ENCODE measurements at regions not wholly inside any gene's neighbourhood (a gene's known extent, or its start where the extent isn't known, plus 50 kb on each side); places are given as distances from the start of the nearest gene placed in this dataset.
"Not testable (repeated sequence)": the region's sequence is repeated elsewhere in the genome, so short reads cannot be mapped to it uniquely, and the experiment has no call there.

DNA sequence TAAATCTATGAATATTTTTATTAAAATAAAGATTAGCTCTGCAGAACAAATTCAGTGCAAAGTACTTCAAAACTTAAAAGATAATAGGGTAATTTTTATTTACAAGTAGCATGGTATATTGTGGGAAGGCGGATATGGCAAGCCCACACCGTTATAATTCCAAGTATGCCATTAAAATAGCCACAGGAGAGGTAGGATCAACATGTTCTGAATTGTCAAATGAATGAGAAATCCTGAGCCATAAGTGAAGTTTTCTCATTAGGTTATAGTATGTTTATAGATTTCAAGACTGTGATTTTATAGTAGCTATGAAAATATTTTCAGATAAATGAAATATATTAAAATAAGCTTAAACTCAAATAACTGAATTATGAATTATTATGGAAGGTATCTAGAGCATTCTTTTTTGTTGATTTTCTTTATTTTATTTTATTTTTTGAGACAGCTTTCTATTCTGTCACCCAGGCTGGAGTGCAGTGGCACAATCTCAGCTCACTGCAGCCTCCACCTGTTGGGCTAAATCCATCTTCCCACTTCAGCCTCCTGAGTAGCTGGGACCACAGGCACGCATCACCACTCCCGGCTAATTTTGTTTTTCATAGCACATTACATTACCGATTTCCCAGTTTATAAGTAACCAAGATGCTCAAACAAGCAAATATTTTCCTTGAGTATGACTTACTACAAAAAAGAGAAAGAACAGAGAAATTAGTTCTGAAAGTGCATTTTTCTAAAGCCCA is 956.6 kb downstream of the GATA3 start:
- DNase-seq (ENCODE audit: low read depth in 1 of 2, low spot score in 1 of 2): no peak

DNA sequence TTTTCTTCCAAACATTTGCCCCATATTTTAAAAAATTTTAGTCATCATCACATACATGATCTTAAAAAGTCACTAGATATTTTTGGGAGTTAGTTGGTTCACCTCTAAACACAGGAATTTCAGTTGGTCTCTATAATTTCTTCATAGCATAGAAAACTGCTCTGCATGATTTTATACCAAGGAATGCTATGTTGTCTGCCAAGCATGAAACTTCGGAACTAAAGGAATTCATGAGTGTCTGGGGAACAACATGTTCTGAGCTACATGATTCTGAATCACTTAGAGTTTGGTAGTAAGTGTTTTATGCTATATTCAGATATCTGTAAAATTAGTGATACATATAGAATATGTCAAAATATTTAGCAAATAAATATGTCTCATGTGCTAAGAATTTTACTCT is 957.8 kb downstream of the GATA3 start:
- DNase-seq (ENCODE audit: low read depth in 1 of 2, low spot score in 1 of 2): no peak

DNA sequence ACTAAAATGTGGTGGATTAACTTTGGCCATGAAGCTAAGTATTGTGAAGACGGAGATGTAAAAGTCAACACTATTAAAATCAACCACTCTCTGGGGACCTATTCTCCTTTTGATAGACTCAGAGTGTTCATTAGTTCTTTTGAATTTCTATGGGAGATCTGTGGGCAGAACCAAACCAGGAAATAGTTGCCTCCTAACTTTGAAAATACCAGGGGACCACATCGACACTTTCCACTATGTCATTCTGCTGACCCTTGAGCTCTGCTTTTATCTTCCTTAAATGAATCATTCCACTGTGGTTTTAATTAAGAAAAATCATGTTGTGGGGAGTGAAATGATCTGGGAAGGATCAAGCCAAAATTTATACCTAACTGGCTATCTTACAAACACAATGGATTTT is 960.5 kb downstream of the GATA3 start:
- no peak for DNase-seq (ENCODE audit: low read depth in 1 of 2, low spot score in 1 of 2)

DNA sequence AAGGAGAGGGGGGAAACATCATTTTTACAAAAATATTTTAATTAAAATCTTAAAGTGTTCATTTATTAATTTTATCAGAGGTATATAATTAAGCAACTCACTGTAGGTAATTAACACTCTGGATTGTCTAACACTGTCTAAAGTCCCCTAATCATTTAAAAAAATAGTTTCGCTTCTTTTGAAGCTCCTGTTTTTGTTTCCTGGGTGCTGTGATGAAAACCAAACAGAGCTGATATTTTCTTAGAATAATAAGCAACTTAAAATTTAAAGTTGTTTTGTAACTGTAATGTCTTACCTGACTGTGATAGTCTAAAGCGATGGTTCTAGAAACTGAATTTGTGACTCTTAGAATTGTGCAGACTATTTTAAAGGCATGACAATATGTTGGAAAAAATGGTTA is 961.0 kb downstream of the GATA3 start:
- no peak for DNase-seq (ENCODE audit: low read depth in 1 of 2, low spot score in 1 of 2)

DNA sequence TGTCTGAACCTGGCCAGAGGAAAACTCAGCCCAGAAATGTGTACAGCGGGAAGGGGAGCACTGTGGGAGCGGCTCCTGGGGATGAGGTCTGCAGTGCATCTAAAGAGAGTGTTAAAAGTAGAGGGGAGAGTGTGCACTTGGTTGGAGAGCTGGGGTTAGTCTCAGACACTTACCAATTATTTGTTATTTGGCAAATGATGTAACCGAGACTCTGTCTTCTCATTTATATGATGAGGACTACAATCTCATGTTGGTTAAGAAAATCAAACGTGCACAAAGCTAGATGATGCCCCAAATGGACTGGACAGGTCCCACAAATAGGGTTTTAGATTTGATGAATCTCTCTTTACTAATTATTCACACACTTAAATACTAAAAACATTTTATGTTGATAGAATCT is 962.4 kb downstream of the GATA3 start:
- no peak for DNase-seq (ENCODE audit: low read depth in 1 of 2, low spot score in 1 of 2)

DNA sequence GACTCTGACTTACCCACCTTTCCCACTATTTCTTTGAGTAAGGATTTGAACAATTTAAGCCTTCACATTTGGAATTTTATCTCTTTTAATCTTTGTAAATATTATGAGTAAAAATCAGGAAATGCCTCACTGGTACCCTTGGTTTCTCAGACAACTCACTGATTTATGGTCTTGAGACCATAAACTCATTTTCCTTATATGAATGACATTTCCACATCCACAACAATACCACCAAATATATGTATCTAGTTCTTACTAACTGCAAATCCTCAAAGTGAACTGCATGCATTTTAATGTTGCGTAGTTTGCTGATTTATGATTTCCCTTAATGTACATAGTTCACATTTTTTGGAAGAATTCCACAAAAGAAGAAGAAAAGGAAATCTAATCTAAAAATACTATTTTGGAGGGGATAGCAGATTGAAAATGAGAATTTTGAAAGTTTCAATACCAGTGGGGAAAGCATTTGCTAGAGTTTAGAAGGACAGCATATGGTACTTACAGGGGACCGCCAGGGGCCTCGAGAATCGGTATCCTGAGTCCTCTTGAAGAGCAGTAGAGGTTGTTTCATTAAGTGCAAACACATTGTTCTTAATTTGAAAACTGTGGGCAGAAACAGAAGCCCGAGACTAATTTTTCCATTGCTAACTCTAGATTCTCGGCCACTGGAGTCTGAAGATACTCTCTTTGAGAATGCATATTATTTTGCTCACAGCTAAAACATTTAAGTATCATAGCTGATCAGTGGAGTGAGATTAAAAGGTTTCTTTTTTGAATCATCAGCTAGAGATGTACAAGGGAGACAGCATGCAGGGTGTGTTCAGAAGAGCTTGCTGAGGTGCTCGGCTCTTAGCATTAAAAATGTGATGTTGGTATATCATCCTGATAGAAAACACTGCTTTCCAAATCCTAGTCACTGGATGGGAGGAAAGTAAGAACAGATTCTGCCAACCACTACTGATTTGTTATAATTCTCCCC is 964.0 kb downstream of the GATA3 start:
- DNase-seq (ENCODE audit: low read depth in 1 of 2, low spot score in 1 of 2): no peak

DNA sequence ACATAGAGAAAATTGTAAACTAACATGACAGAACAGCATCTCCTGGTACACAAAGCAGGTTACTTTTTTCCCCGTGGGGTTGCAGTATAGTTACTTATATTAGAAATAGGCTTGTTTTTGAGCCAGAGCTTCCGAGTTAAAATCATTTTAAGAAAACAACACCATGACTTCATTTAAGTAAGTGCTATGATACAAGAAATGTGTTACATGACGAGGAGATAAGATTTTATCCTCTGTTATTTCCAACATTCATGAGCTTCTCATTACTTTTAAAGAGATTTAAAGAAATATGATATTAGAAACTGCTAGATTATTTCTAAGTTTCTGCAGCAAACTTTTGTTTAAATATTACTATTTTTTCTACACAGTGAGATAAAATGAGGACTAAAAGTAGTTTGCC is 968.7 kb downstream of the GATA3 start:
- no peak for DNase-seq (ENCODE audit: low read depth in 1 of 2, low spot score in 1 of 2)

DNA sequence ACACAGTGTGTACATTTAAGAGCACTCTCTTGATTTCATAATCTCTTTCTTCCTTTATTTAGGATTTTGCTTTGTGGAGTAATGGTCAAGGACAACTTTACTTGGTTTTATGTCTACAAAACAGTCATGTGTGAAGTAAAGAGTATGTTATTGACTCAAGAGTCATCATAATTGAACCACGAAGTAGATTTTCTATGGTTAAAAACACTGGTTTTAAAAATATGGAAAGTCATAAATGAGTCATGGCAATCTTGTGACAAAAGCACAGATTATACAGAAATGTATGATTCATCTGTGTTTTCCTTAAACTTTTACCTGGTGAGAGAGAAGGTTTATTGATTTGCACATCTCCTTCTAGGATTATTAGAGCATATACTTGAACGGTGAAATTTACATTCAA is 969.7 kb downstream of the GATA3 start:
- DNase-seq (ENCODE audit: low read depth in 1 of 2, low spot score in 1 of 2): no peak

DNA sequence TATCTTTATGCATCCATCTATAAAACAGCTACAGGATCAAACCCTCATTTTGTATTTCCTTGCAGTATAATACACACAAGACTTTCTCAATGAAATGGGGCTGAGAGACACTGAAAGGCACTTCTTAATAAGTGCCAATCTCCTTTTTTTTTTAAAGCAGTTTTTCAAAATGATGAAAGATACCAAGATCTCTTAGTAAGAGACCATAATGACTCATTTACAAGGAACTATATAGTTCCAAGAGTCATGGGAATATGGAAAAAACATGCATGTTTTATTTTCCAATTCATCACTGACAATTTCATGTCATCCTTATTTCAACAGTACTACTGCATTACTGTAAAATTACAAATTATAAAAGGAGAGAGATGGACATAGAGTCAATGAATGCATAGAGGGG is 973.7 kb downstream of the GATA3 start:
- no peak for DNase-seq (ENCODE audit: low read depth in 1 of 2, low spot score in 1 of 2)

DNA sequence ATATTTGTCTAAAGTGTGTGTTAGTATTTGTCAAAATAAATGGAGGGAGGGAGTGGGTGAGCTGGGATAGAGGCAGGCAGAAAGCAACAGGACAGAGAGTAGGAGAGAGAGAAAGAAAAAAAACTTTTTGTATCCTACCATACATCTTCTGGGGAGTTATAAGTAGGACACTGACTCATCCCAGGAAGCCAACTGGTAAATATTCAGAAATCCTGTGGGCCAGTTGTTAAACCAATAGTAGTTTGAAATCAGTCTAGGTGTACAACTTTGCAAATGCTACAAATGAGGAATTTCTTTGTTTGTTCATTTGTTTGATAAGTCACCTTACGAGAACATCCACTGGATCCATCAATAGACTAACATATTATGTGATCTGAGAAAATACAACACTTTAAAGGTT is 980.9 kb downstream of the GATA3 start:
- DNase-seq (ENCODE audit: low read depth in 1 of 2, low spot score in 1 of 2): no peak

DNA sequence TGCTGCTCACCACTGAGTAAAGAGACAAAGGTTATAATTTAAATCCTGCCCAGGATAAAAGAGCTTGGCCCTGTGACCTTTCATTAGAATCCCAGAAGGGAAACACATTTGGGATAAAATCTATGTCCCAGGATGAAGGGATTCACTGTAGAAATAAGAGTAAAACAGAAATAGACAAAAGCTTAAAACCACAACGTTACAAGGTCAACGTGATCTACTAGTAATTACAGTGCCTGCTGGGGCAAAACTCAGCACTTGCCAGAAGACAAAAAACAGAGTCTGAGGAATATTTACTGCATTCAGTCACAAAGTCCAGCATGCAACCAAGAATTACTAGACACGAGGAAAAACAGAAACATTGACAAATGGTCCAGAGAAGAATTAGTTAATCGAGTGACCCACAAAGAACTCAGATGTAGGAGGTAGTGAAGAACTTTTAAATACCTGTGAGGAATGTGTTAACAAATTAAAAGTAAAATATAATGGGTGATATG is 982.3 kb downstream of the GATA3 start:
- no peak for DNase-seq (ENCODE audit: low read depth in 1 of 2, low spot score in 1 of 2)

DNA sequence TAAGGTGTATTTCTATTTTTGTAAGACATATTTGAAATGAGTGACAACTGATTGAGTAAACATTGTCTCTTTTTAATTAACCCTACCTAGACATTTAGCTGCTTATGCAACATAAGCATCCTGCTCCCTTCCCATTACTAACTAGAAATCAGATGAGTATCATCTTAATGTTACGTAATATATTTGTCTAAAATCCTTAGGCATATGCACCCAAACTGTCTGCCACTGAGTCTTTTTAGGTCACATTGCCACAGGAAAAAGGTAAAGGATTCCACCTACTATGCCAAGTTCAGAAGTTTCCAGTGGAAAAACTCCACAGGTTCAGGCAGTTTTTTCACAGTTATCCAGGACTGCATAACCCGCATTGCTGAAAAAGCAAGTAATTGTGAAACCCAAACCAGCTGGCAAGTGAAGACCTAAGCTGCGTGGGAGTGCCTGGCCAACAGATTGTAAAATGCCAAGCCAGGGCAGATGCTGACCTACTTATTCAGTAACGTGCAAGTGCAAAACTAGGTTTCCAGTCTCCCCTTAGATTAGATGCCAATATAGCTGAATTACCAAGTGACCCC is 983.7 kb downstream of the GATA3 start:
- DNase-seq (ENCODE audit: low read depth in 1 of 2, low spot score in 1 of 2): no peak

DNA sequence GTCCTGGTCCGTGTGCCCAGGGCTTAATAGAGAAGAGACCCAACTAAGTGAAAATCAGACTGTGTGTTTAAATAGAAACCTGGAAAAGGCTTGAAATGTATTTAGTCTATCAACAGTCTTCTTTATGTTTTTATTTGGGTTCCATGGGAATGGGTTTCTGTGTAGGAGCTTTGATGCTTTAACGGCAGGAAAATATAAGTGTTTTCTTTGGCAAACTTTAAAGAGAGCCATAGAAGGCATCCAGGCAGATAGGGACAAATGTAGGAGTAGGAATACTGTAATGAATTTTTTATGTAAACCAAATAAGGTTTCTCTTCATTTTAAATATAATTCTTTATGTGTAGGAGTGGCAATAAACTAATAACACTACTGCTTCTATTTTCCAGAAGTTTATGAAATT is 989.0 kb downstream of the GATA3 start:
- no peak for DNase-seq (ENCODE audit: low read depth in 1 of 2, low spot score in 1 of 2)

DNA sequence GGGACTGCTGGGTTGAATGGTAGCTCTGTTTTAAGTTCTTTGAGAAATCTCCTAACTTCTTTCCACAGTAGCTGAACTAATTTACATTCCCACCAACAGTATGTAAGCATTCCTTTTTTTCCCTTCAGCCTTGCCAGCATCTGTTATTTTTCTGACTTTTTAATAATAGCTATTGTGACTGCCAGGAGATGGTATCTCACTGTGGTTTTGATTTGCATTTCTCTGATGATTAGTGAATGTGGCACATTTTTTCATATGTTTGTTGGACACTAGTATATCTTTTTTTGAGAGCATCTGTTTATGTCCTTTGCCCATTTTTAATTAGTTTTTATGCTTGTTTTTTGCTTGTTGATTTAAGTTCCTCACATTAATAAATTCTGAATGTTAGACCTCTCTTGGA is 990.8 kb downstream of the GATA3 start:
- DNase-seq (ENCODE audit: low read depth in 1 of 2, low spot score in 1 of 2): no peak

DNA sequence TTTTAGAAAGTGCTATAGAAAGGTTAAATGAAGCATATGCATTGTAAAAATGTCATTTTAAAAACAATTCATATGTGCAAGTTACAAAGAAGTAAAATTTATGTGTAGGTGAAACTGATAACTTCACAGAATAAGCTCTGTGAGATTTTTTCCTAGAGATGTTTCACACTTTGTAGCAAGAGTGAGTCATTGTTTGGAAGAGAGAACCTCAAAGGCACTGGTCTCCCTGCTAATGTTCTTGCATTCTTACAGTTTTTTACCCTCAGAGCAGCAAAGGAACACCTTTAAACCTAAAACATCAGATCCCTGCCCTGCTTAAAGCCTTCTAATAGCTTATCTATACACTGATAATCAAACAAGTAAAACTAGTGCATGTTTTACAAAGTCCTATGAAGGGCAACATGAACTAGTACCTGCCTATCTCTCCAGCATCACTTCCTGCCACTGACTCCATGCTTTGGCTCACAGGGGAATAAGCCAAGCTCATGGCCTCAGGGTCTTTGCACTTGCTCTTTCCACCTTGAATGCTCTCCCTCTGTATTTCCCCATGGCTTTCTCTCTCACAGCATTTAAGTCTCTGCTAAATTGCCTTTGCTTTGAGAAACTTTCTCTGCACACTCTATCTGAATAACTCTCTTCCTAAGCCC is 997.0 kb downstream of the GATA3 start:
- no peak for DNase-seq (ENCODE audit: low read depth in 1 of 2, low spot score in 1 of 2)

DNA sequence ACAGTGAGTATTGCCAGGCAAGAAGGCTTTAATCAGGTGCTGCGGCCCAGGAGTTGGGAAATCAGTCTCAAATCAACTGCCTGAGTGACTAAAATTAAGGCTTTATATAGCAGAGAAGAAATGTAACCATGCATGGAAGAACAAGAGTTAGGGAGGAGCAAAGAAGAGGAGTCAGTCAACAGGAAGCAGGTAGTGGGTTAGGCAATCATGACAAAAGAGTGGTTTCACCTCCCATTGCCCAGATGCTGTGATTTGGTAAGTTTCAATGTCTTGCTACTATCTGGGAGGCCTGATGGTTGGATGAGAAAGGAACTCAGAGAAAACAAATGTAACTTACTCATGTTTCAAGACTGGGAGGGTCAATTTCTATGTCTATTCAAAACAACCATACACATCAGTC is 998.3 kb downstream of the GATA3 start:
- no peak for DNase-seq (ENCODE audit: low read depth in 1 of 2, low spot score in 1 of 2)

DNA sequence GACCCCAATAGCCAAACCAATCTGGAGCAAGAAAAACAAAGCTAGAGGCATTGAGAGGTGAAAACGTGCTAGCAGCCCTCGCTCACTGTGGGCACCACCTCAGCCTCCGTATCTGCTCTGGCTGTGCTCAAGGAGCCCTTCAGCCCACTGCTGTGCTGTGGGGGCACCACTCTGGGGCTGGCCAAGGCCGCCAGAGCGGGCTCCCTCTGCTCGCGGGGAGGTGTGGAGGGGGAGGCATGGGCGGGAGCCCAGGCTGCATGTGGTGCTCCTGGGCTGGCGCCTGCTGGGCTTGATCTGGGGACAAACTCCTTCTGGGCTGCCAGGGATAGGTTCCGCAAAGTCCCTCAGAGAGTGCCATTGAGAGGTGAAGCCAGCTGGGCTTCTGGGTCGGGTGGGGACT is 1002.0 kb downstream of the GATA3 start:
- DNase-seq (ENCODE audit: low read depth in 1 of 2, low spot score in 1 of 2): no peak

DNA sequence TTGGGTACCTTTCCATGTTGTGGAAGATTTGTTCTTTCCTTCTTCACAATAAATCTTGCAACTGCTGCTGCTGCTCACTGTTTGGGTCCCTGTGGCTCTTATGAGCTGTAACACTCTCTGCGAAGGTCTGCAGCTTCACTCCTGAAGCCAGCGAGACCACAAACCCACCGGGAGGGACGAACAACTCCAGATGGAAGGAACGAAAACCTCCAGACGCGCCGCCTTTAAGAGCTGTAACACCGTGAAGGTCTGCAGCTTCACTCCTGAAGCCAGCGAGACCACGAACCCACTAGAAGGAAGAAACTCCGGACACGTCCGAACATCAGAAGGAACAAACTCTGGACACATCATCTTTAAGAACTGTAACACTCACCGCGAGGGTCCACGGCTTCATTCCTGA is 1002.8 kb downstream of the GATA3 start:
- not testable (repeated sequence) for DNase-seq (ENCODE audit: low read depth in 1 of 2, low spot score in 1 of 2)

DNA sequence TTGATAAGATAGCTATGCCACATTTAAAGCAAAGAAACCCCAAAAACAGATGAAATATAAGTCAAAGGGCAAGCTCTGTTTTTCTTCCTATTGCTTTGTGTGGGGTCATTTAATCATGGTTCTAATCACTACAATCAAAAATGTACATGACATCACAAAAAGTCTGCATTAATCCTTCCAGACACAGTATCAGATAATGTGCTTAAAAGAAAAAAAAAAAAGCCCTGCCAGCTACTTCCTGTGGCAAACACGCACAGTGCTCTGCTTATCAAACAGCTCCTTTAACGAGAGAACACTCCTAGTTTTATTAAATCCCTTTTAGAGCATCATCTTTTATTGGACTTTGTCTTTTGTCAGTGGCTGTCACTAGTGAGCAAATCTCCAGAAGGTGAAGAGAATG is 1005.8 kb downstream of the GATA3 start:
- DNase-seq (ENCODE audit: low read depth in 1 of 2, low spot score in 1 of 2): no peak

DNA sequence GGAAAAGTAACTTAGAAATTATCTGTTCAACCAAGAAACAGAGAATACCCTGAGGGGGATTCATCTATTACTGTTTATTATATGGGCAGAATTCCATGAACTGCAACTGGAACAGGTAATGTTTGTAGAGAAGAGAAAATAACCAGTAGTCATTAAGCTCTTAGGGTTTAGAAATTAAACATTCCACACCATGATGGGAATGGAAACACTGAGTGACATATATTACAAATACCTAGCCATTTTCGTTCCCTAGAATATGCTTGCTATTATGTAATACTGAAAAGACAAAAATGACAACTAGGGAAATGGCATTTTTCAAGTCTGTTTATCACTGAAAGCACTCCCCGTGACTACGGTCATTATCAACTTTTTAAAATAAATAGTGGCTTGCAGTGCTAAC is 1007.4 kb downstream of the GATA3 start:
- no peak for DNase-seq (ENCODE audit: low read depth in 1 of 2, low spot score in 1 of 2)

DNA sequence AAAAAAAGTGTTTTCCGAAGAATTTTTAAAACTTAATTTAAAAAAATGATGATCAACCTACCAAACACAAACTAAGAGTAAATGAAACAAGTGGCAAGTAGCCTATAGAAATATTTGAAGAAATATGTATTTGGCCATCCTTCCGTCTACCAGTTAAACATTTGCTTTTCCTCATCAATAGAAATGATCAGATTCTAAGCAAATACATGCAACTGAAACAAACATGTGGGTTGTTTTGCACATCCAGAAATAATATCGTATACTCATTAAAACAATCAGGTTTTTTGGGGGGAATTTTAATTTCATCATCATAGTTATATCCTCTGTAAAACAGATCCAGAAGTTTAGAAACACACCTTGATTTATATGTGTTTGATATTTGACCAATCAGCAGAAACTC is 1011.7 kb downstream of the GATA3 start:
- no peak for DNase-seq (ENCODE audit: low read depth in 1 of 2, low spot score in 1 of 2)

Measured in activated T-helper 1 cell treated with anti-CD3 and anti-CD28 coated beads, Interleukin-2, amount 50 U/mL, for 16 hours (primary cell).